Neuron (in vitro differentiated cells): ENCODE measurements at regions not wholly inside any gene's neighbourhood (a gene's known extent, or its start where the extent isn't known, plus 50 kb on each side); places are given as distances from the start of the nearest gene placed in this dataset.
"Not testable (repeated sequence)": the region's sequence is repeated elsewhere in the genome, so short reads cannot be mapped to it uniquely, and the experiment has no call there.

Source experiments
- H2AFZ ChIP-seq: one replicate; pipeline ENCODE4 v1.6.1; 2013; ENCODE audit warnings: low read depth, mild to moderate bottlenecking, inconsistent platforms, low read length, moderate library complexity
- H3K27me3 ChIP-seq: one replicate; pipeline ENCODE4 v1.6.1; 2013; ENCODE audit warnings: low read length; ENCODE audit not compliant: insufficient read depth
- H3K36me3 ChIP-seq: one replicate; pipeline ENCODE4 v1.6.1; 2013; ENCODE audit warnings: low read length; ENCODE audit not compliant: insufficient read depth
- H3K4me1 ChIP-seq: one replicate; pipeline ENCODE4 v1.6.1; 2013; ENCODE audit warnings: low read length; ENCODE audit not compliant: insufficient read depth
- H3K4me3 ChIP-seq: 2 replicates; pipeline ENCODE4 v1.5.1; 2013; ENCODE audit warnings: mild to moderate bottlenecking, low read length, moderate library complexity
- H3K9me3 ChIP-seq: one replicate; pipeline ENCODE4 v1.6.1; 2013; ENCODE audit warnings: low read length

DNA sequence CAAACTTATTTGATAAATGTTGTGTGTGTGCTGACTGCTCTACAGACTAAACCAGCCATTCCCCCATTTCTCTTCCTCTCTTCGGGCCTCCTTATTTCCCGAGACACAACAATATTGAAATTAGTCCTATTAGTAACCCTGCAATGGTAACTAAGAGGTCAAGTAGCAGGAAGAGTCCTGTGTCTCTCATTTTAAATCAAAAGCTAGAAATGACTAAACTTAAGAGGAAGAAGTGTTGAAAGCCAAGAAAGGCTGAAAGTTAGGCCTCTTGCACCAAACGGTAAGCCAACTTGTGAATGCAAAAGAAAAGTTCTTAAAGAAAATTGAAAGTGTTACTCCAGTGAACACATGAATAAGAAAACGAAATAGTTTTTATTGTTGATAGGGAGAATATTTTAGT is 357.8 kb upstream of the SLC7A11 start:
- Histone ChIP-seq H3K9me3 (no peaks in the 10 kb centered on the region), H2AFZ (no peak overlapping the region), H3K36me3 (no peaks in the 10 kb centered on the region), H3K27me3 (no peaks in the 10 kb centered on the region), H3K4me3 (no peak overlapping the region), H3K4me1 (no peaks in the 10 kb centered on the region)

DNA sequence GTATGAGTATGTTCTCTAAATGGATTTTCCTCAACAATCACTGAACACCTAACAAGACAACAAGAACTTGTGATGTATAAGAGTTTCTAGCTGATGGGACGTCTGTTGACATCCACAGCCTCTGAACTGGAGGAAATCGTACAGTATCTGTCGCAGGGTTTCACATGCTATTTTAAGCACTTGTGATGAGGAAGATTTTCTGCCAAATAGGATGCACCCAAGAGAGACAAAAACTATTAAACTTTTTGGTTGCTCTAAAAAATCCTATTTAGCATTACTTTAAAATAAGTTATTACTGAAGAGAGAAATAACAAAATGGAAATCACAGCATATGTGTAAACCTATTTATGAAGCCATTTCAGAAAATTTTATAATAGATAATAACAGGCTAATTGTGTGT is 356.1 kb upstream of the SLC7A11 start:
- H3K9me3 ChIP-seq, result no peaks in the 10 kb centered on the region
- no peaks in the 10 kb centered on the region for H3K36me3 ChIP-seq
- H3K27me3 ChIP-seq, result no peaks in the 10 kb centered on the region
- no peaks in the 10 kb centered on the region for H3K4me1 ChIP-seq
- H3K4me3 ChIP-seq, result no peak overlapping the region
- H2AFZ ChIP-seq, result no peak overlapping the region

DNA sequence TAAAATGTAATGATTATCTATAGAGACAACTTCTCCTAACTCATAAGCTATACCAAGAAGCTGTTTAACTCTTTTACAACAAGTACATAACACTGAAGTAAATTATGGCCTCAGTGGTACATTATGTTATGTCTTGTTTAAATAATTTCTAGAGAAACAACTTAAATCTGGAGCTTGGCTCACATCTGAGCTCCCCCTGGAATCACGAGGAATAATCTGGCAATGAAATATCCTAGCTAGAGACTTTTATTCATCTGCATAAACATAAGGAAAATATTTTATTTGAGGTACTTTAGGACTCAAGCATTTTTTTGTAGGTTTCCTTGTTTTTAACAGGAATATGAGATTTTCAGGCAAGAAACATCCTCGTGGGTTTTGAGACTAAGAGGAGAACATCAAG is 354.7 kb upstream of the SLC7A11 start:
- H3K9me3 ChIP-seq, result no peaks in the 10 kb centered on the region
- no peaks in the 10 kb centered on the region for H3K4me1 ChIP-seq
- no peaks in the 10 kb centered on the region for H3K27me3 ChIP-seq
- H3K36me3 ChIP-seq, result no peaks in the 10 kb centered on the region
- no peak overlapping the region for H3K4me3 ChIP-seq
- no peak overlapping the region for H2AFZ ChIP-seq

DNA sequence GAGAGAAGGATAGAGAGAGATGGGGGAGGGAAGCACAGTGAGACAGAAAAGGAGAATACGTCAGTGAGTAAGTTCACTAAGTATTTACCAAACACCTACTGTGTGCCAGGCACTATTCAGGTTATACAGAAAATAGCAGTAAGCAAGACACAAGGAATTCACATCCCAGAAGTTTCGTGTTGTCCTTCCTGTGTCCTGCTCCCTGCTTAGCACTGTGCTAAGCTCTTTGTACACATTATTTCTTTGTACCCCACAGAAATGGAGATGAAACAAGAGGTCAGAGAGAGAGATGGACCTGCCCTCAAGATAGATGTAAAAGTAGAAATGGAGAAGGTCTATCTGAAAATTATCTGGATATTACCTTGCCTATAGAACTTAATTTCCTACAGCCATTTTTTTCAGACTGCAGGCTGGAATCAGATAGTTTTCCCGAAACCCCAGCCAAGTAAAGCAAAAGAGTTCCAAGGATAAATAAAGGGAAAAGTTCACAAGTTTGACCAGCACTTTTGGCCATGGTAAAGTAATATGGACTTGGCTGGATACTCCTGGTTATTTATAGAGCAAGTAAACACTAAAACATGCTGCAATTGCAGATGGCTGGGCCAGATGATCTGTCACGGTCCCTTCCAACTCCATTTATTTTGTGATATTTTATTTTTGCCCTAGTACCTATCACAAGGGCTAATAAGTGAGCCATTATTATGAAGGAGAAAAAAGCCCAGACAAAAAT is 353.7 kb upstream of the SLC7A11 start:
- Histone ChIP-seq H3K9me3 (no peaks in the 10 kb centered on the region), H3K36me3 (no peaks in the 10 kb centered on the region), H2AFZ (no peak overlapping the region), H3K4me1 (no peaks in the 10 kb centered on the region), H3K4me3 (no peak overlapping the region), H3K27me3 (no peaks in the 10 kb centered on the region)

DNA sequence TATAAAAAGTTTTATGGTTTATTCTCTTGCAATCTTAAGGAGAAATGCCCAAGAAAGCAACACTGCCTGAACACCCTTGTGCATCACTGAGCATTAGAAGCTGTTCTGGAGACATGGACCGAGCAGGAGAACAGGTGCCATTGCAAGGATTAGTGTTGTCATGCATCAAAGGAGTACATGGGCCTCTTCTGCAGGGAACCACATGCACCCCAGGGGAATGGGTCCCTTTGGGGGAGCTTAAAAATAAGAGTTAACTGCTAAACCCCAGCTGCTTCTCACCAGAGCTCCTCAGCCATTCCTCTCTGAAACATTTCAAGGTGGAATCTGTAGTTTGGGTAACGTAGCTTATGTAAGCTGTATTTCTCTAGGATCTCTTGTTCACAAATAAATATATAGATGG is 353.0 kb upstream of the SLC7A11 start:
- no peak overlapping the region for H2AFZ ChIP-seq
- no peaks in the 10 kb centered on the region for H3K36me3 ChIP-seq
- H3K9me3 ChIP-seq, result no peaks in the 10 kb centered on the region
- H3K4me1 ChIP-seq, result no peaks in the 10 kb centered on the region
- H3K4me3 ChIP-seq, result no peak overlapping the region
- no peaks in the 10 kb centered on the region for H3K27me3 ChIP-seq

DNA sequence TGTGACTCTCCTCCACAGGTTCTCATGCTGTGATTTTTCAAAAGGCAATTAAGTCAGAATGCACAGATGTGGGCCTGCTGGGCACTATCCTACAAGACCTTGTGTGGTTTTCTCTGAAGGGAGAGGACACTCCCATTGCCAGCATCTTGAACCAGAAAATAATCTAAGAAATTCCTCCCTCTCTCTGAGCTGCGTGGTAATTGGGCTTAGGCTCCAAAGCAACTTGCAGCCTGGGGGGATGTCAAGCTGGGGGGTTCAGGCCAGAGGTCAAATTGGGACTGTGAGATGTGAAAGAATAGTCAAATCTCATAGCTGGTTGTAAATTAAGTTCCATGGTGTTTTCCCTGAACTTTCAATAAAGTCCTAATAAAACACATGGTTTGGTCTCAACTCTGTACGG is 350.6 kb upstream of the SLC7A11 start:
- Histone ChIP-seq H3K27me3 (no peaks in the 10 kb centered on the region), H3K36me3 (no peaks in the 10 kb centered on the region), H2AFZ (no peak overlapping the region), H3K4me3 (no peak overlapping the region), H3K9me3 (no peaks in the 10 kb centered on the region), H3K4me1 (no peaks in the 10 kb centered on the region)

DNA sequence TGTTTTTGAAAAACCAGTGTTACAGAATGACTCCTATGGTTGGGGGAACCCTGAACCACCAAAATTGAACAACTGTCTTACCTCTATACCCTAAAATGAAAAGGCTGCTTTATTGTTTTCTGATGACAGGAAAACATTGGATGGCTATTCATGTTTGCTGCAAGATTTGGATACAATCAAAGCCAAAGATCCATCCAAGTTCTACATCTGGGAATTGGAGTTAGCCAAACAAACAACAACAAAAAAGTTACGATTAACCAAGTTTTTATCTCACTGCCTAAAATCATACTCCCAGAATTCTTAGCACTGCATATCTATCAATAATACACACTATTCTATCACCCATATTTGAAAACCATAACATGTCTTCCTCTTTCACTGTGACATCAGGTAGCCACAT is 349.7 kb upstream of the SLC7A11 start:
- H3K9me3 ChIP-seq, result no peaks in the 10 kb centered on the region
- no peaks in the 10 kb centered on the region for H3K27me3 ChIP-seq
- no peaks in the 10 kb centered on the region for H3K36me3 ChIP-seq
- no peak overlapping the region for H3K4me3 ChIP-seq
- no peak overlapping the region for H2AFZ ChIP-seq
- no peaks in the 10 kb centered on the region for H3K4me1 ChIP-seq

DNA sequence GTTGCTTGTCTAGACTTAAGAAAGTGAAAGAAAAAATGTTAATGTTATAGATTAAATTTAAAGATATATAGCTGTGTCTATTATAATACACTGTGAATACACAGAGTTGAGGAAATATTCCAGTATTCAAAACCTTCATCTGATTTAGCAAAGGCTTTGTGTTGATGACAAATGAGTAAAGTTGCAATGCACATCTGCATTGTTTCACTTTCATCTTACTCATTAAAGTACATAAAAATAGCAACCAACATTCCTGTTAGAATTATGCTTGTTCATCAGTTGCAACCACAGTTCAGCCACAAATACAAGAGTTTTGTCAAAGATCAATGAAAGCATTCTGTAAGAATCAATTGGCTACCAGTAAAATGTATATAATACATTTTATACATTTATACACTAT is 346.4 kb upstream of the SLC7A11 start:
- H3K36me3 ChIP-seq, result no peaks in the 10 kb centered on the region
- H3K4me1 ChIP-seq, result no peaks in the 10 kb centered on the region
- H3K27me3 ChIP-seq, result no peaks in the 10 kb centered on the region
- no peak overlapping the region for H2AFZ ChIP-seq
- no peak overlapping the region for H3K4me3 ChIP-seq
- no peaks in the 10 kb centered on the region for H3K9me3 ChIP-seq

DNA sequence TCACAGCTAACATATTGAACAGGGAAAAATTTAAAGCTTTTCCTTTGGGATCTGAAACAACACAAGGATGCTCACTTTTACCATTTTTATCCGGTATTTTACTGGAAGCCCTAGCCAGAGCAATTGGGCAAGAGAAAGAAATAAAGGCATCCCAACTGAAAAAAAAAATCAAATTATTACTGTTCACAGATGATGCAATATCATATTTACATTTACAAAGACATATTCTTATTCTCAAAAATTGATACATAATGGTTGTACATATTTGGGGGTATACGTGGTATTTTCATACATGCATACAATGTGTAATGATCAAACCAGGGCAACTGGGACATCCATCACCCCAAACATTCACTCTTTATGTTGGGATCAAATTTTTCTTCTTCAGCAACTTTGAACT is 337.0 kb upstream of the SLC7A11 start:
- no peaks in the 10 kb centered on the region for H3K4me1 ChIP-seq
- no peaks in the 10 kb centered on the region for H3K36me3 ChIP-seq
- H2AFZ ChIP-seq, result no peak overlapping the region
- H3K27me3 ChIP-seq, result no peaks in the 10 kb centered on the region
- no peaks in the 10 kb centered on the region for H3K9me3 ChIP-seq
- no peak overlapping the region for H3K4me3 ChIP-seq

DNA sequence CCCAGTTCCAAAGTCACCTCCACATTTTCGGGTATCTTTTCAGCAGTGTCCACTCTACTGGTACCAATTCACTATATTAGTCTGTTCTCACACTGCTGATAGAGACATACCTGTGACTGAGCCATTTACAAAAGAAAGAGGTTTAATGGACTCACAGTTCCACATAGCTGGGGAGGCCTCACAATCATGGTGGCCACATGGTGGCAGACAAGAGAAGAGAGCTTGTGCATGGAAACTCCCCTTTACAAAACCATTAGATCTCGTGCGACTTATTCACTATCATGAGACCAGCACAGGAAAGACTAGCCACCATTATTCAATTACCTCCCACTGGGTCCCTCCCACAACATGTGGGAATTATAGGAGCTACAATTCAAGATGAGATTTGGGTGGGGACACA is 335.7 kb upstream of the SLC7A11 start:
- H3K27me3 ChIP-seq, H3K36me3 ChIP-seq, H3K4me3 ChIP-seq, H2AFZ ChIP-seq, H3K4me1 ChIP-seq, H3K9me3 ChIP-seq: not testable (repeated sequence)

DNA sequence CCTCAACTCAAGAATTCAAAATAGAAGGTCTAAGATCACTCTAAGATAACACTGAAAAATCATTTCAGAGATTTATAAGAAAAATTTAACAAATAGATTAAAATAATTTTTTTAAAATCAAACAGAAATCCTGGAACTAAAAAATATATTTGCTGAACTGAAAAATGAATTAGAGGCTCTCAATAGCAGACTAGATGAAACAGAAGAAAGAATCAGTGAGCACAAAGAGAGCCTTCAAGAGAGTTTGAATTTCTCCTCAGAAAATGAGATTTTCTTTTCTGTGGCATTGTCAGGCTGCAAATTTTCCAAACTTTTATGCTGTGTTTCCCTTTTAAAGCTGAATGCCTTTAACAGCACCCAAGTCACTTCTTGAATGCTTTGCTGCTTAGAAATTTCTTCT is 335.0 kb upstream of the SLC7A11 start:
- no peaks in the 10 kb centered on the region for H3K27me3 ChIP-seq
- no peaks in the 10 kb centered on the region for H3K4me1 ChIP-seq
- no peaks in the 10 kb centered on the region for H3K9me3 ChIP-seq
- H2AFZ ChIP-seq, result no peak overlapping the region
- no peaks in the 10 kb centered on the region for H3K36me3 ChIP-seq
- no peak overlapping the region for H3K4me3 ChIP-seq

DNA sequence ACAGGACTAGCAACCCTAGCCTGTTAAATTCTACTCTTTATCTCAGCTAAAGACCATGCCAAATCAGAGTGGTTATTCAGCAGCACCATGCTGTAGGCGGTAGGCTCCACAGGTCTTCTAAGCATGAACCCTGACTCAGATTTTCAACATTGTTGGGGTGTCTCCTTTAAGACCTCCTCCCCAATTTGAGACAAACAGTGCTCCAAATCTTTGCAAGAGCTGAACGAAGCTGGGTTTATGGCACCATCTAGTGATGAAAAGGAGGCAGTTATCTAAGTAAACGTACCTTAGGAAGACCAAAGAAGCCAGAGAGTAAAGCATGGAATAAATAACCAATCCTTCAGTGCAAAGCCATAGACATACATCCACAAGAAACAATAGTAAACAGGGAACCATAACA is 334.5 kb upstream of the SLC7A11 start:
- no peaks in the 10 kb centered on the region for H3K4me1 ChIP-seq
- H2AFZ ChIP-seq, result no peak overlapping the region
- H3K36me3 ChIP-seq, result no peaks in the 10 kb centered on the region
- no peaks in the 10 kb centered on the region for H3K27me3 ChIP-seq
- no peak overlapping the region for H3K4me3 ChIP-seq
- H3K9me3 ChIP-seq, result no peaks in the 10 kb centered on the region

DNA sequence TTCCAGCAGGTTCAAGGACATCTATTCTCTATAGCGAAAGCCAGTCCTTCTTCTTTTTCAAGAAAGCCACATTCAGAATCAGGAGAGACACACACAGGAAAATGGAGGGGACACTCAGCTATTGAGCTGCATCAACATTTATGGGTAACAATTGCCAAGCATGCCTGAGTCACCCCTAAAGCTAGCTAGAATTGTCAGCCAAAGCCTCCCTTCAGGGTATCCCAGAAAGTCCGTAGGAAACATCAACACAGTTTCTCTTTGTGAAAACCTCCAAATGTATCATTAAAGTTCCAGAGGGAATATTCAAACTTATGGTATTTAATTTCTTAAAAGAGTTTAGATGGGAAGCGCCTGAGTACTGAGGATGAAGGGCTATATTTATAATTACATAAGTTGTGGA is 331.1 kb upstream of the SLC7A11 start:
- no peaks in the 10 kb centered on the region for H3K4me1 ChIP-seq
- no peak overlapping the region for H2AFZ ChIP-seq
- no peak overlapping the region for H3K4me3 ChIP-seq
- H3K9me3 ChIP-seq, result no peaks in the 10 kb centered on the region
- no peaks in the 10 kb centered on the region for H3K36me3 ChIP-seq
- no peaks in the 10 kb centered on the region for H3K27me3 ChIP-seq

DNA sequence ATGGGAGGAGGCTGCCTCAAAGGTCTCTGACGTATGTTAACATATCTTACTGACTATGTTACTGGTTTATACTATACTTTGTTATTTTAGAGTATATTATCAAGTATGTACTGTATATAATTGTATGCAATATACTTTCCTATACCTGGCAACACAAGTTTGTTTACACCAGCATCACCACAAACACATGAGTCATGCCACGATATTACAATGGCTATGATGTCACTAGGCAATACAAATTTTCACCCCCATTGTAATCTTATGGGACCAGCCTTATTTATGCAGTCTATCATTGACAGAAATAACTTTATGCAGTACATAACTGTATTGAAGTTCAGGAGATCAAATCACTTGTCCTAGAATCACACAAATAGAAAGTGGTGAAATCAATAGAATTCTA is 329.9 kb upstream of the SLC7A11 start:
- Histone ChIP-seq H3K36me3 (no peaks in the 10 kb centered on the region), H2AFZ (no peak overlapping the region), H3K9me3 (no peaks in the 10 kb centered on the region), H3K4me1 (no peaks in the 10 kb centered on the region), H3K4me3 (no peak overlapping the region), H3K27me3 (no peaks in the 10 kb centered on the region)
